HG02884 (cell line): ENCODE measurements at regions not wholly inside any gene's neighbourhood (a gene's known extent, or its start where the extent isn't known, plus 50 kb on each side); places are given as distances from the start of the nearest gene placed in this dataset.

ENCODE experiments used
- ATAC-seq: cut with Tn5 transposase; IDR thresholded peaks from one replicate; pipeline ENCODE4 v1.9.1; 2021; ENCODE audit warnings: mild to moderate bottlenecking, moderate library complexity; ENCODE audit not compliant: unreplicated experiment

GRCh38 chr10:77710759-77711682 is 73.4 kb upstream of the KCNMA1 start:
- peak; percentile 86 for ATAC-seq

- ATAC-seq, result no peak
Measured at GRCh38 chr10:77710081-77710551, 72.5 kb upstream of the KCNMA1 start.

GRCh38 chr10:77707570-77707969 is 70.0 kb upstream of the KCNMA1 start:
- ATAC-seq, result no peak

- ATAC-seq, result peak; percentile 48
Measured at GRCh38 chr10:77702166-77702565, 64.6 kb upstream of the KCNMA1 start.

GRCh38 chr10:77700086-77700485 is 62.5 kb upstream of the KCNMA1 start:
- no peak for ATAC-seq

GRCh38 chr10:77699080-77699645 is 61.6 kb upstream of the KCNMA1 start:
- ATAC-seq, result peak; percentile 49

GRCh38 chr10:77698267-77698931 is 60.8 kb upstream of the KCNMA1 start:
- no peak for ATAC-seq

GRCh38 chr10:77696584-77696983 is 59.0 kb upstream of the KCNMA1 start:
- no peak for ATAC-seq

GRCh38 chr10:77695186-77695585 is 57.6 kb upstream of the KCNMA1 start:
- no peak for ATAC-seq

GRCh38 chr10:77692782-77693181 is 55.2 kb upstream of the KCNMA1 start:
- ATAC-seq, result no peak

- no peak for ATAC-seq
Measured at GRCh38 chr10:77689339-77689738, 51.7 kb upstream of the KCNMA1 start.

- no peak for ATAC-seq
Measured at GRCh38 chr10:77687621-77688020, 50.0 kb upstream of the KCNMA1 start.
